ENCODE measurements at regions not wholly inside any gene's neighbourhood (a gene's known extent, or its start where the extent isn't known, plus 50 kb on each side); places are given as distances from the start of the nearest gene placed in this dataset.
"Not testable (repeated sequence)": the region's sequence is repeated elsewhere in the genome, so short reads cannot be mapped to it uniquely, and the experiment has no call there.

- WGBS, 2 experiments (ENCODE audit: extremely low coverage in 1 of 2, insufficient coverage in 1 of 2, insufficient read length in 1 of 2, insufficient replicate concordance in 2 of 2, low coverage in 1 of 2, low lambda C conversion rate in 2 of 2, missing lambda C conversion rate in 1 of 2), result 88% methylated on average over 2 of the region's 2 CpGs; no CpG with 5 or more reads in 1 of the 2 experiments
- CTCF ChIA-PET (ENCODE audit: partially characterized antibody); H3K56ac ChIP-seq (replicated peaks; ENCODE audit: insufficient read length, low read depth, low read length); H3K23me2 ChIP-seq (ENCODE audit: low read depth, low read length); H4K20me1 ChIP-seq (replicated peaks in 1 of 2; ENCODE audit: control insufficient read depth in 1 of 2, insufficient read depth in 2 of 2, low read length in 2 of 2); FAIRE-seq; H2BK20ac ChIP-seq (ENCODE audit: low read length); H2BK12ac ChIP-seq (ENCODE audit: low read depth, low read length); H4K91ac ChIP-seq (replicated peaks; ENCODE audit: insufficient read length, low read length); POLR2A ChIA-PET (ENCODE audit: partially characterized antibody); H3K4me3 ChIP-seq (ENCODE audit: extremely low read depth in 1 of 4, insufficient read depth in 2 of 4, low read depth in 3 of 4, low read length in 4 of 4); H4K5ac ChIP-seq (ENCODE audit: insufficient read length, low read depth, low read length); H3K4me2 ChIP-seq (ENCODE audit: insufficient read depth in 1 of 2, low read depth in 2 of 2, low read length in 2 of 2); H3K4me1 ChIP-seq (replicated peaks in 1 of 4; ENCODE audit: control insufficient read depth in 3 of 4, insufficient read depth in 4 of 4, low read length in 3 of 4); H3K79me1 ChIP-seq (ENCODE audit: low read depth, low read length); H3K4ac ChIP-seq (replicated peaks; ENCODE audit: insufficient read length, low read depth, low read length); H3K18ac ChIP-seq (ENCODE audit: extremely low read depth, low read length); H3K27ac ChIP-seq (ENCODE audit: low read depth, low read length); DNase-seq (ENCODE audit: low read depth in 1 of 2, low spot score in 2 of 2); H3K9ac ChIP-seq (replicated peaks in 1 of 4; ENCODE audit: extremely low read depth in 1 of 4, low read depth in 3 of 4, low read length in 3 of 4); H2BK120ac ChIP-seq (replicated peaks; ENCODE audit: low read depth, low read length); H4K8ac ChIP-seq (ENCODE audit: extremely low read depth, insufficient read depth, low read length); H3K36me3 ChIP-seq (ENCODE audit: control insufficient read depth in 2 of 4, insufficient read depth in 4 of 4, low read length in 3 of 4); H2BK5ac ChIP-seq (ENCODE audit: low read depth, low read length); H3K23ac ChIP-seq (ENCODE audit: insufficient read length); H3K79me2 ChIP-seq (ENCODE audit: control insufficient read depth in 1 of 2, insufficient read depth in 2 of 2, low read length in 2 of 2); H2AFZ ChIP-seq (ENCODE audit: low read length); H3K9me3 ChIP-seq (ENCODE audit: insufficient read depth in 2 of 2, low read depth in 1 of 2, low read length in 1 of 2); H2AK5ac ChIP-seq (ENCODE audit: low read depth, low read length); H2BK15ac ChIP-seq (ENCODE audit: low read length); H3K27me3 ChIP-seq (replicated peaks in 1 of 4; ENCODE audit: control insufficient read depth in 3 of 4, extremely low read depth in 1 of 4, insufficient read depth in 3 of 4, low read length in 3 of 4); H3K14ac ChIP-seq (ENCODE audit: insufficient read length): not testable (repeated sequence)
These were observed 549.6 kb upstream of the CHD1 start for GRCh38 chr5:99478450-99478849.

DNA sequence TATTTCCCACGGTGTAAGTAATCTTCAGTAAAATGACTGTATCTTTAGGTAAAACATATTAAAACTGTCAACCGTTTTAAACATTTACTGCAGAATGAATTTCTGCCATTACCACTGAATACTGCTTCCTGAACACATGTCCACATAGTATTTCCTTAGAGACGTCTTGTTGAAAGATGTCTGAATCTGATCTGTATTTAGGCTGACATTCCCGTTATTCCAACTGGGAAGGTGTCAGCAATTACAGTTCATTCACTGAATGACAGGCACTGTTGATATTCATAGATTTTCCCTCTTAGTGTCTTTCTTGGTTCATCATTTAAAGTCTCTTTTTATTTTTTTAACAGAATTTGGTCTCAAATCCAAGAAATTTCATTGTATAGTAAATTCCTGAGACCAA is 544.5 kb upstream of the CHD1 start:
- POLR2A ChIA-PET (ENCODE audit: partially characterized antibody); FAIRE-seq: not testable (repeated sequence)

More for the DNA sequence above, 544.5 kb upstream of the CHD1 start:
- H3K14ac ChIP-seq (ENCODE audit: insufficient read length); H4K8ac ChIP-seq (ENCODE audit: extremely low read depth, insufficient read depth, low read length); CTCF ChIA-PET (ENCODE audit: partially characterized antibody); H3K9ac ChIP-seq (replicated peaks in 1 of 4; ENCODE audit: extremely low read depth in 1 of 4, low read depth in 3 of 4, low read length in 3 of 4); H3K27me3 ChIP-seq (replicated peaks in 1 of 4; ENCODE audit: control insufficient read depth in 3 of 4, extremely low read depth in 1 of 4, insufficient read depth in 3 of 4, low read length in 3 of 4); H3K4me3 ChIP-seq (ENCODE audit: extremely low read depth in 1 of 4, insufficient read depth in 2 of 4, low read depth in 3 of 4, low read length in 4 of 4); H3K9me3 ChIP-seq (ENCODE audit: insufficient read depth in 2 of 2, low read depth in 1 of 2, low read length in 1 of 2); H3K23ac ChIP-seq (ENCODE audit: insufficient read length); H2AFZ ChIP-seq (ENCODE audit: low read length); H4K5ac ChIP-seq (ENCODE audit: insufficient read length, low read depth, low read length); H3K79me1 ChIP-seq (ENCODE audit: low read depth, low read length); H3K27ac ChIP-seq (ENCODE audit: low read depth, low read length); H2AK5ac ChIP-seq (ENCODE audit: low read depth, low read length); H3K23me2 ChIP-seq (ENCODE audit: low read depth, low read length); H3K36me3 ChIP-seq (ENCODE audit: control insufficient read depth in 2 of 4, insufficient read depth in 4 of 4, low read length in 3 of 4); H2BK120ac ChIP-seq (replicated peaks; ENCODE audit: low read depth, low read length); H3K79me2 ChIP-seq (ENCODE audit: control insufficient read depth in 1 of 2, insufficient read depth in 2 of 2, low read length in 2 of 2); H2BK5ac ChIP-seq (ENCODE audit: low read depth, low read length); H3K18ac ChIP-seq (ENCODE audit: extremely low read depth, low read length); H3K4me2 ChIP-seq (ENCODE audit: insufficient read depth in 1 of 2, low read depth in 2 of 2, low read length in 2 of 2); H4K20me1 ChIP-seq (replicated peaks in 1 of 2; ENCODE audit: control insufficient read depth in 1 of 2, insufficient read depth in 2 of 2, low read length in 2 of 2); H2BK20ac ChIP-seq (ENCODE audit: low read length); H4K91ac ChIP-seq (replicated peaks; ENCODE audit: insufficient read length, low read length); H3K4me1 ChIP-seq (replicated peaks in 1 of 4; ENCODE audit: control insufficient read depth in 3 of 4, insufficient read depth in 4 of 4, low read length in 3 of 4); H3K56ac ChIP-seq (replicated peaks; ENCODE audit: insufficient read length, low read depth, low read length); DNase-seq (ENCODE audit: low read depth in 1 of 2, low spot score in 2 of 2); H2BK15ac ChIP-seq (ENCODE audit: low read length); H3K4ac ChIP-seq (replicated peaks; ENCODE audit: insufficient read length, low read depth, low read length); H2BK12ac ChIP-seq (ENCODE audit: low read depth, low read length): not testable (repeated sequence)
- WGBS, 2 experiments (ENCODE audit: extremely low coverage in 1 of 2, insufficient coverage in 1 of 2, insufficient read length in 1 of 2, insufficient replicate concordance in 2 of 2, low coverage in 1 of 2, low lambda C conversion rate in 2 of 2, missing lambda C conversion rate in 1 of 2), result 91% methylated on average over 4 of the region's 4 CpGs; no CpG with 5 or more reads in 1 of the 2 experiments

Data from H1 (cell line).